ENCODE measurements at regions not wholly inside any gene's neighbourhood (a gene's known extent, or its start where the extent isn't known, plus 50 kb on each side); places are given as distances from the start of the nearest gene placed in this dataset.
"Not testable (repeated sequence)": the region's sequence is repeated elsewhere in the genome, so short reads cannot be mapped to it uniquely, and the experiment has no call there.

- no peaks in the 10 kb centered on the region for H3K9me3 ChIP-seq
Observed at GRCh38 chr9:135408476-135409254, 70.9 kb upstream of the PPP1R26 start.

GRCh38 chr9:135409286-135410200 lies 70.0 kb upstream of the PPP1R26 start:
- no peak overlapping the region for H3K27ac ChIP-seq
- H3K4me3 ChIP-seq (ENCODE audit: low read depth in 1 of 2, low read length in 1 of 2) = no peak overlapping the region
- peaks cover 40% of the 10 kb centered on the region for H3K27me3 ChIP-seq
- no peaks in the 10 kb centered on the region for H3K4me1 ChIP-seq (ENCODE audit: control insufficient read depth in 1 of 2, insufficient read depth in 1 of 2, low read depth in 1 of 2, low read length in 1 of 2)
- H3K36me3 ChIP-seq = no peaks in the 10 kb centered on the region
- no peak for TF ChIP-seq CTCF (IDR thresholded peaks at IDR 0.05)
- no peaks in the 10 kb centered on the region for H3K9me3 ChIP-seq

More at GRCh38 chr9:135408476-135409254, 70.9 kb upstream of the PPP1R26 start:
- no peaks in the 10 kb centered on the region for H3K4me1 ChIP-seq (ENCODE audit: control insufficient read depth in 1 of 2, insufficient read depth in 1 of 2, low read depth in 1 of 2, low read length in 1 of 2)
- TF ChIP-seq CTCF (IDR thresholded peaks at IDR 0.05) = no peak
- H3K27ac ChIP-seq = no peak overlapping the region
- H3K36me3 ChIP-seq = no peaks in the 10 kb centered on the region
- no peak overlapping the region for H3K4me3 ChIP-seq (ENCODE audit: low read depth in 1 of 2, low read length in 1 of 2)
- H3K27me3 ChIP-seq = peaks cover 31% of the 10 kb centered on the region

- peaks cover 45% of the 10 kb centered on the region for H3K27me3 ChIP-seq
- H3K4me3 ChIP-seq (ENCODE audit: low read depth in 1 of 2, low read length in 1 of 2) = no peak overlapping the region
- H3K9me3 ChIP-seq = no peaks in the 10 kb centered on the region
- no peak for TF ChIP-seq CTCF (IDR thresholded peaks at IDR 0.05)
- H3K27ac ChIP-seq = no peak overlapping the region
- no peaks in the 10 kb centered on the region for H3K36me3 ChIP-seq
- no peaks in the 10 kb centered on the region for H3K4me1 ChIP-seq (ENCODE audit: control insufficient read depth in 1 of 2, insufficient read depth in 1 of 2, low read depth in 1 of 2, low read length in 1 of 2)
Observed at GRCh38 chr9:135410421-135410820, 69.2 kb upstream of the PPP1R26 start.

- TF ChIP-seq CTCF (IDR thresholded peaks at IDR 0.05) = no peak
- no peak overlapping the region for H3K27ac ChIP-seq
- H3K4me1 ChIP-seq (ENCODE audit: control insufficient read depth in 1 of 2, insufficient read depth in 1 of 2, low read depth in 1 of 2, low read length in 1 of 2) = peaks cover 0 to 3% of the 10 kb centered on the region in 2 experiments
- H3K9me3 ChIP-seq = no peaks in the 10 kb centered on the region
- H3K4me3 ChIP-seq (ENCODE audit: low read depth in 1 of 2, low read length in 1 of 2) = no peak overlapping the region
- H3K36me3 ChIP-seq = no peaks in the 10 kb centered on the region
- H3K27me3 ChIP-seq = peaks cover 51% of the 10 kb centered on the region
Observed at GRCh38 chr9:135410831-135411473, 68.6 kb upstream of the PPP1R26 start.

GRCh38 chr9:135411605-135412004 lies 68.0 kb upstream of the PPP1R26 start:
- not testable (repeated sequence) for H3K9me3 ChIP-seq; H3K4me3 ChIP-seq (ENCODE audit: low read depth in 1 of 2, low read length in 1 of 2); H3K4me1 ChIP-seq (ENCODE audit: control insufficient read depth in 1 of 2, insufficient read depth in 1 of 2, low read depth in 1 of 2, low read length in 1 of 2); H3K36me3 ChIP-seq; H3K27ac ChIP-seq
- peaks cover 57% of the 10 kb centered on the region for H3K27me3 ChIP-seq

Data from neutrophil (primary cell).